Uterus (tissue), 2 donors: ENCODE measurements at regions not wholly inside any gene's neighbourhood (a gene's known extent, or its start where the extent isn't known, plus 50 kb on each side); places are given as distances from the start of the nearest gene placed in this dataset.

Experiments
- POLR2A ChIP-seq, 2 donors: fragments of 450-650 bp; IDR thresholded peaks; one replicate each; pipeline ENCODE4 v1.6.1; 2016; ENCODE audit warnings: antibody characterized with exemption in 2 of 2, mild to moderate bottlenecking in 1 of 2, moderate library complexity in 1 of 2
- TF ChIP-seq, protein P1 (sequence below), 4 experiments: fragments of 200-600 bp in 2 of 4; fragments of 450-650 bp in 2 of 4; sonication (generic) in 2 of 4; IDR thresholded peaks; one replicate each; pipeline ENCODE4 v1.5.1; 2016 to 2019; ENCODE audit warnings: antibody characterized with exemption in 4 of 4, mild to moderate bottlenecking in 2 of 4, moderate library complexity in 1 of 4

DNA sequence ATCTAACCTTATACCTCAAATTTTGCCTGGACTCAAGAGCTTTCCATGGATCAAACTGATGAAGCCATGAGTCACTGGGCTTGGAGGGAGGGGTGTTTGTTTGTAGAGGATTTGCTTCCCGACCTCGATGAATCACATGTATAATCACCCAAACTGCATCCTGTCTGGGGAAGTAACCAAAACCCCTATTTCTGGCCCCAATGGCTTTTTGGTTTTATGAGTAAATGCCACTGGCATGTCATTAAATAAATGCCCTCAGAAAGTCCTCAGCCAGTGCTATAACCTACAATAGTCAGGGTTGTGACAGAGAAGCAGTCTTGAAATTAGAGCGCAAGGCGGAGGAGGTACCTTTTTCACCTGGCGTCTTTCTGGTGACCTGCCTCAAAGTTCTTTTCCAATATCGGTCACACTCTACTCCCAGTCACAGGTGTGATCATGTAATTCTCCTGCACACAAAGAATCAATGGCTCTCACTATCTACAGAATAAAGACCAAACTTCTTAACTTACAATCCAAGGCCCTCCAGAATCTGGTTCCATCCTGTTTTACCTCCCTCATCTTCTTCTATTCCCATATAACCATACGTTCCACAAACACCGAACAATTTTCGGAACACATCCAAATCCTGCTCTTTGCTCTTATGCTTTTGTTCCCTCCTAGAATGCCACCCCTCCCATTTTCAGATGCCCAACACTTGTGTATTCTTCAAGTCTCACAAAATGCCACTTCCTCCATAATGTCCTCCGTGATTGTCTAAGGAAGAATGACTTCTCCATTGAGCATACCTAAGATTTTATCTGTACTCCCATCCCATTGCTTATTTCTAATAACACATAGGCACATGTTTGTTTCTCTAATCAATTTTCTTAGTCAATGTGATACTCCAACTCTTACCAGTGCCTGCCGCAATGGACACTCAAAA, 81.3 kb upstream of the BLID start:
- TF ChIP-seq, protein P1, sequence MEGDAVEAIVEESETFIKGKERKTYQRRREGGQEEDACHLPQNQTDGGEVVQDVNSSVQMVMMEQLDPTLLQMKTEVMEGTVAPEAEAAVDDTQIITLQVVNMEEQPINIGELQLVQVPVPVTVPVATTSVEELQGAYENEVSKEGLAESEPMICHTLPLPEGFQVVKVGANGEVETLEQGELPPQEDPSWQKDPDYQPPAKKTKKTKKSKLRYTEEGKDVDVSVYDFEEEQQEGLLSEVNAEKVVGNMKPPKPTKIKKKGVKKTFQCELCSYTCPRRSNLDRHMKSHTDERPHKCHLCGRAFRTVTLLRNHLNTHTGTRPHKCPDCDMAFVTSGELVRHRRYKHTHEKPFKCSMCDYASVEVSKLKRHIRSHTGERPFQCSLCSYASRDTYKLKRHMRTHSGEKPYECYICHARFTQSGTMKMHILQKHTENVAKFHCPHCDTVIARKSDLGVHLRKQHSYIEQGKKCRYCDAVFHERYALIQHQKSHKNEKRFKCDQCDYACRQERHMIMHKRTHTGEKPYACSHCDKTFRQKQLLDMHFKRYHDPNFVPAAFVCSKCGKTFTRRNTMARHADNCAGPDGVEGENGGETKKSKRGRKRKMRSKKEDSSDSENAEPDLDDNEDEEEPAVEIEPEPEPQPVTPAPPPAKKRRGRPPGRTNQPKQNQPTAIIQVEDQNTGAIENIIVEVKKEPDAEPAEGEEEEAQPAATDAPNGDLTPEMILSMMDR (IDR thresholded peaks at IDR 0.05): no peak
- no peak for TF ChIP-seq POLR2A (IDR thresholded peaks at IDR 0.05)
